ENCODE measurements at regions not wholly inside any gene's neighbourhood (a gene's known extent, or its start where the extent isn't known, plus 50 kb on each side); places are given as distances from the start of the nearest gene placed in this dataset.

GRCh38 chr6:21999741-22000140 lies 297.1 kb downstream of the PRL start:
- no peak for TF ChIP-seq CTCF (IDR thresholded peaks at IDR 0.05; ENCODE audit: unreplicated experiment)
- H3K4me1 Mint-ChIP-seq (ENCODE audit: low read depth): peaks cover 59% of the 10 kb centered on the region
- no peaks in the 10 kb centered on the region for H3K9me3 Mint-ChIP-seq (ENCODE audit: low read depth)
- peaks cover 6% of the 10 kb centered on the region for H3K36me3 Mint-ChIP-seq (ENCODE audit: insufficient read depth)
- H3K27ac Mint-ChIP-seq: no peak overlapping the region
- no peak for DNase-seq (ENCODE audit: low spot score, unreplicated experiment)
- H3K4me3 Mint-ChIP-seq (ENCODE audit: low read depth): no peak overlapping the region
- H3K27me3 Mint-ChIP-seq: no peaks in the 10 kb centered on the region

GRCh38 chr6:22001396-22002027 lies 295.3 kb downstream of the PRL start:
- H3K9me3 Mint-ChIP-seq (ENCODE audit: low read depth): peaks cover 3% of the 10 kb centered on the region
- H3K36me3 Mint-ChIP-seq (ENCODE audit: insufficient read depth): peaks cover 10% of the 10 kb centered on the region
- H3K27ac Mint-ChIP-seq: no peak overlapping the region
- peaks cover 54% of the 10 kb centered on the region for H3K4me1 Mint-ChIP-seq (ENCODE audit: low read depth)
- no peak for TF ChIP-seq CTCF (IDR thresholded peaks at IDR 0.05; ENCODE audit: unreplicated experiment)
- no peak overlapping the region for H3K4me3 Mint-ChIP-seq (ENCODE audit: low read depth)
- DNase-seq (ENCODE audit: low spot score, unreplicated experiment): no peak
- no peaks in the 10 kb centered on the region for H3K27me3 Mint-ChIP-seq

- Mint-ChIP-seq H3K27ac (peak overlapping the region; percentile 31), H3K36me3 (ENCODE audit: insufficient read depth) (peaks cover 10% of the 10 kb centered on the region), H3K4me3 (ENCODE audit: low read depth) (no peak overlapping the region), H3K9me3 (ENCODE audit: low read depth) (peaks cover 3% of the 10 kb centered on the region), H3K4me1 (ENCODE audit: low read depth) (peaks cover 50% of the 10 kb centered on the region), H3K27me3 (no peaks in the 10 kb centered on the region)
- no peak for TF ChIP-seq CTCF (IDR thresholded peaks at IDR 0.05; ENCODE audit: unreplicated experiment)
- no peak for DNase-seq (ENCODE audit: low spot score, unreplicated experiment)
These were observed 293.5 kb downstream of the PRL start for GRCh38 chr6:22003287-22003686.

GRCh38 chr6:22006795-22007194 lies 290.0 kb downstream of the PRL start:
- no peak overlapping the region for H3K27ac Mint-ChIP-seq
- TF ChIP-seq CTCF (IDR thresholded peaks at IDR 0.05; ENCODE audit: unreplicated experiment): no peak
- peaks cover 32% of the 10 kb centered on the region for H3K4me1 Mint-ChIP-seq (ENCODE audit: low read depth)
- no peak for DNase-seq (ENCODE audit: low spot score, unreplicated experiment)
- no peaks in the 10 kb centered on the region for H3K27me3 Mint-ChIP-seq
- peaks cover 3% of the 10 kb centered on the region for H3K9me3 Mint-ChIP-seq (ENCODE audit: low read depth)
- no peak overlapping the region for H3K4me3 Mint-ChIP-seq (ENCODE audit: low read depth)
- peaks cover 7% of the 10 kb centered on the region for H3K36me3 Mint-ChIP-seq (ENCODE audit: insufficient read depth)

- peaks cover 32% of the 10 kb centered on the region for H3K4me1 Mint-ChIP-seq (ENCODE audit: low read depth)
- H3K9me3 Mint-ChIP-seq (ENCODE audit: low read depth): peaks cover 3% of the 10 kb centered on the region
- peak overlapping the region; percentile 87 for H3K27ac Mint-ChIP-seq
- TF ChIP-seq CTCF (IDR thresholded peaks at IDR 0.05; ENCODE audit: unreplicated experiment): no peak
- no peaks in the 10 kb centered on the region for H3K27me3 Mint-ChIP-seq
- H3K4me3 Mint-ChIP-seq (ENCODE audit: low read depth): no peak overlapping the region
- DNase-seq (ENCODE audit: low spot score, unreplicated experiment): no peak
- H3K36me3 Mint-ChIP-seq (ENCODE audit: insufficient read depth): peaks cover 7% of the 10 kb centered on the region
These were observed 289.4 kb downstream of the PRL start for GRCh38 chr6:22007469-22007868.
